GF-D8 (cell line): ENCODE measurements at regions not wholly inside any gene's neighbourhood (a gene's known extent, or its start where the extent isn't known, plus 50 kb on each side); places are given as distances from the start of the nearest gene placed in this dataset.

Source experiments
- DNase-seq: peaks from one replicate; lab custom pipeline; 2025; lab: John Stamatoyannopoulos, UW

DNA sequence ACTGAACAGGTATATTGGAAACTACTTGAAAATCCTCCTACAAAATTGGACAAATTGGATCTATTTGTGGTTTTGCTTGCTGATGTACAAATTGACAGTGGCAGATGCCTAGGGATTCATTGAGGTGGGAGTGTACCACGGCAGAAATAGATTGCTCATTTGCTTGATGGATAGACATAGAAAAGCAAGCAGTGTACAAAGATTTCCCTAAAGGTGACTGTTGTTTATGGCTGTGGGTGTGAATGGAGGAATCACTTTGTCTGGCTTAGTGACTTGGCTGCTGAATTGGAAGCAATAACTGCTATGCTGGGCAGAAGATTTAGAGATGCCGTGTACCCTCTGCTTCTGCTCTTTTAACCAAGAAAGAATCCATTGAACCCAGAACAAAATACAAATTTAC, 191.0 kb upstream of the GRID2 start:
- DNase-seq: no peak

- no peak for DNase-seq
Observed at GRCh38 chr4:92120810-92121498, 182.8 kb upstream of the GRID2 start.

- DNase-seq: no peak
Observed at GRCh38 chr4:92122911-92123310, 180.9 kb upstream of the GRID2 start.

DNA sequence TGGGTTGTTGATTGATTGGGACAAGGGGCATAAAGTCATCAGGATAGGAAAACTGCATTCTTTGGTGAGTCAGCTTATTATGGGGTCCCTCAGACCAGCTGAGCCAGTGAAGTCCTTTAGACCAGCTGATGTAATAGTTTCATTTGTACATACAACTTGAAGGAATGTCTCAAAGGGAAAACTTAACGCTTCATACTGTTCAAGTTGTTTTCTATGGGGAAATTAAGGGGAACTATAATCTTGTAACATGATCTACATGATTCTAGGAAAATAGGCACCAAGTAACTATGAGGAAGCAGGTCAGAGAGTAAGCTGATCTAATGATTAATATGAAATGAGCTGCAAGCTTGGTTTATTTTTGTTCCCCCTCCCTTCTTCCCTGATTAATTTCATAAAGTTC, 175.1 kb upstream of the GRID2 start:
- no peak for DNase-seq

DNA sequence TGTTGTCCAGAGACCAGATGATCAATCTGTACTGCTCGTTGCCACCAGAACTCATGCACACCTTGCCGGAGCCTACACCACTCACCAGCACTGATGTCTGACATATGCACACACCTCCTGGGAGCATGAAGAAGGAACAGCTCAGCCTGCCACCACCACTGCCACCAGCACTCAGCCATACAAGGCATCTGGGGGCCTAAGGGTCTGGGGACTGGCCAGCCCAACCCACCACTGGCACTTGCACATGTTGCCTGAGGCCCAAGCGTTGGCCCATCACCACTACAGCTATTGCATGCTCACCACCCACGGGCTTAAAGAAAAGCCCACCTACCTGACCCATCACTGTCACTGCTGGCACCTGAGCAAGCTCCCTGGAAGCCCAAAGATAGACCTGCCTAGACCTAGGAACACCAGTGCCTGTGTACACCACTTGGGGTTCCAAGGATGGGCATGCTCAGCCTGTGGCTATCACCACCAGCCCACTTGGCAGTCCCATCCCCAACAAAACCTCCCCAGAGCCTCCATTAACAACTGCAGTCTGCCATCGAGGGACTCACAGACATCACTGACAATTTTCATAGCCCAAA, 174.3 kb upstream of the GRID2 start:
- DNase-seq: no peak

DNA sequence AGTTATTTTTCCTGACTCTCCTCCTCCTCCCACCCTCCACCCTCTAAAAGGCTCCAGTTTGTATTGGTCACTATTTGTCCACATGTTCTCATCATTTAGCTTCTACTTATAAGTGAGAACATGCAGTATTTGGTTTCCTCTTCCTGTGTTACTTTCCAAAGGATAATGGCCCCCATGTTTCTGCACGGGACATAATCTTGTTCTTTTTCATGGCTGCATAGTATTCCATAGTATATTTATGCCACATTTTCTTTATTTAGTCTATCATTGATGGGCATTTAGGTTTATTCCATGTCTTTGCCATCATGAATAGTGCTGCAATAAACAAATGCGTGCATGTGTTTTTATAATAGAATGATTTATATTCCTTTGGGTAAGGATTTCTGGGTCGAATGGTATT, 167.3 kb upstream of the GRID2 start:
- no peak for DNase-seq

DNA sequence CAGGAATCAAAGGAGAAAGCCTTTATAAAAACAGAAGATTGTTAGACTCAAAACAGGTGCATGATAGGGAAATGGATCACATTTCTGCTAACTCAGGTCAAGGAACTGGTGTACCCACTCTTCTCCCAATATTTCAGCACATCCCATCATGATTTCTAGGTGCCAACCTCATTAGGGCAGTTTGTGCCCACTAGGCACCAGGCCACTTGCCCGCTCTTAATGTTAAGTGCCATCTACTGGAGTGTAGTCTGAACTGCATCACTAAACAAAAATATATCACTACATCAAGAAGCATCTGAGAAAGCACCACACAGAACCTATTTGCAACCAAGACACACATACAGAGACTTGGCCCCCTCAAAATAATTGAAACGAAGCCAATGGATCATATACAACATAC, 140.4 kb upstream of the GRID2 start:
- DNase-seq: no peak

DNA sequence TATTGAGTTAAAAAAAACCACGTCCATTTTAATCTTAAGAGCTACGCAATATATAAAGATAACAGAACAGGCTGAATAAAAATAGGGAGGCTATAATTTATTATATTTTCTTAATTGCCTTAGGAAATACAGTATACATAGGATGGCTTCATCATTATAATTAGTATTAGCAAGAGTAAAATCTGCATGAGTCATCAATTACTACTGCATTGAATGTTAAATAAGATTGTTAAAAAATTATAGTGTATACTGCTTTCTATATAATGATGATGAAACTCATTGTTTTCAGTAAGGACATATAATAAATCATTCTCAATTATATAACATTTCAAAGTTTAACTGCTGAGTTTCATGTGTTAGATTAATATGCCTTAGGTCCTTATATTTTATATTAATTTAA, 133.4 kb upstream of the GRID2 start:
- no peak for DNase-seq

GRCh38 chr4:92172203-92172602, 131.6 kb upstream of the GRID2 start:
- no peak for DNase-seq

- DNase-seq: no peak
Observed at GRCh38 chr4:92175250-92175649, 128.5 kb upstream of the GRID2 start.

GRCh38 chr4:92182006-92182735, 121.6 kb upstream of the GRID2 start:
- no peak for DNase-seq

GRCh38 chr4:92182736-92183407, 120.9 kb upstream of the GRID2 start:
- DNase-seq: no peak

GRCh38 chr4:92183825-92184224, 119.9 kb upstream of the GRID2 start:
- no peak for DNase-seq

- no peak for DNase-seq
Observed at GRCh38 chr4:92184566-92184965, 119.2 kb upstream of the GRID2 start.

GRCh38 chr4:92186239-92186638, 117.5 kb upstream of the GRID2 start:
- no peak for DNase-seq

- no peak for DNase-seq
Observed at GRCh38 chr4:92189146-92189545, 114.6 kb upstream of the GRID2 start.

DNA sequence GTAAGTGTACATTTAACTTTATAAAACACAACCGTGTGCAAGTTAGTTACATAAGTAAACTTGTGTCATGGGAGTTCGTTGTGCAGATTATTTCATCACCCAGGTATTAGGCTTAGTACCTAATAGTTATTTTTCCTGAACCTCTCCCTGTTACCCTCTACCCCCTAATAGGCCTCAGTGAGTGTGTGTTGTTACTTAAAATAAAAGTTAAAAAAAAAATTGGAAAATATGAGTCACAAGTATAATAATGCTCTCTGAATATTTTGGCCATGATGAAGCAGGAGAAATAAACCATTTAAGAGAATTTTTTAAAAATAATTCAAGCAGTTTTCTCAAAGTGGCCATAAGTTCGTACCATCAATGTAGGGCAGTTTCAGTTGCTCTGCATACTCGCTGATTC, 105.1 kb upstream of the GRID2 start:
- no peak for DNase-seq

DNA sequence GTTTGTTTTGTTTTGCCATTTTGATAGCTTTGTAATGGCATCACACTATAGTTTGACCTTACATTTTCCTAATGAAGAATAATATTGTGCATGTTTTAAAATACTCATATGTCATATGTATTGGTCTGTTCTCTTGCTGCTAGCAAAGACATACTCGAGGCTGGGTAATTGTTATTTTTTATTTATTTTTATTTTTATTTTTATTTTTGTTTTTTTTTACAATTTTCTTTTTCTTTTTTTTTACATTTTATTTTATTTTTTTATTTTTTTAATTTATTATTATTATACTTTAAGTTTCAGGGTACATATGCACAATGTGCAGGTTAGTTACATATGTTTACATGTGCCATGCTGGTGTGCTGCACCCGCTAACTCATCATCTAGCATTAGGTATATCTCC, 104.6 kb upstream of the GRID2 start:
- DNase-seq: no peak

DNA sequence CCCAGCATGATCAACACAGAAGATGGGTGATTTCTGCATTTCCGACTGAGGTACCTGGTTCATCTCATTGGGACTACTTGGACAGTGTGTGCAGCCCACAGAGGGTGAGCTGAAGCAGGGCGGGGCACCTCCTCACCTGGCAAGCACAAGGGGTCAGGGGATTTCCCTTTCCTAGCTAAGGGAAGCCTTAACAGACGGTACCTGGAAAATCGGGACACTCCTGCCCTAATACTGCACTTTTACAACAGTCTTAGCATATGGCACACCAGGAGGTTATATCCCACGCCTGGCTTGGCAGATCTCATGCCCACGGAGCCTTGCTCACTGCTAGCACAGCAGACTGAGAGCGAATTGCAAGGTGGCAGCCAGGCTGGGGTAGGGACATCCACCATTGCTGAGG, 92.9 kb upstream of the GRID2 start:
- no peak for DNase-seq

- no peak for DNase-seq
Observed at GRCh38 chr4:92215476-92215875, 88.3 kb upstream of the GRID2 start.

- DNase-seq: no peak
Observed at GRCh38 chr4:92231511-92231910, 72.3 kb upstream of the GRID2 start.

DNA sequence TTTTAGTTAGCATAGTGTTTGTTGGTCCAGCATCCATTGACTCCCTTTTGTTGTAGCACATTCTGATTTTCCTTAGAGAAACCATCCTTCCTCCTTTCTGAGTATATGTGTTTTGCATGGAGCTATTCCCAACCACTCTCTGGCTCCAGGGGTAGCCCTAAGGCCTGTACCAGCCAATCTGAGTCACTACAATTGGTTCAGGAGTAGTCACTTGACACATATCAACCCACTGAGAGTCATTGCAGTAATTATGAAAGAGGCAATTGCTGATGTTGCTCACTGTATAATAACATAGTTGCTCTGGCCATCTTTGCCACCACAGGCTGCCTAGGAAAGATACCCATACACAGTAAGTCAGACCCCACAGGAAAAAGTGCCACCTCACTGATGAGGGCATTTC, 71.2 kb upstream of the GRID2 start:
- DNase-seq: no peak
